ENCODE measurements at regions not wholly inside any gene's neighbourhood (a gene's known extent, or its start where the extent isn't known, plus 50 kb on each side); places are given as distances from the start of the nearest gene placed in this dataset.

DNA sequence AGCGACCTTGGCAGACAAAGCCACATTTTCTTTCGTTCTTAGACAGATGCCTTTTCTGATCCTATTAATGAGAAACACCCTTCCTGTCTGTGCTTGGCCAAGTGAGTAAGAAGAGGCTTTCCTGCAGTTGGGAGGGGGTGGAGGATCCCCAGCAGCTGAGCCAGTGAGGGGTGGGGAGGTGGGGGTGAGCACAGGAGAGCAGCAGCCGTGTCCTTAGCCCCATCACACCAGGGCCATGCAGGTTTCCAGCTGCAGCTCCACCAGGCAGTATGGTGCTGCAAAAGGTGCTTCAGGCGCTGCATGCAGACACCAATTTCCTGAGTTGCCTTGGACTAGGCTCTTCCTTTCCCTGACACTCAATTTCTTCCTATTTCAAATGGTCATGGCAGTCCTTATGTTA is 123.3 kb upstream of the SIX2 start:
- TF ChIP-seq, protein P1, sequence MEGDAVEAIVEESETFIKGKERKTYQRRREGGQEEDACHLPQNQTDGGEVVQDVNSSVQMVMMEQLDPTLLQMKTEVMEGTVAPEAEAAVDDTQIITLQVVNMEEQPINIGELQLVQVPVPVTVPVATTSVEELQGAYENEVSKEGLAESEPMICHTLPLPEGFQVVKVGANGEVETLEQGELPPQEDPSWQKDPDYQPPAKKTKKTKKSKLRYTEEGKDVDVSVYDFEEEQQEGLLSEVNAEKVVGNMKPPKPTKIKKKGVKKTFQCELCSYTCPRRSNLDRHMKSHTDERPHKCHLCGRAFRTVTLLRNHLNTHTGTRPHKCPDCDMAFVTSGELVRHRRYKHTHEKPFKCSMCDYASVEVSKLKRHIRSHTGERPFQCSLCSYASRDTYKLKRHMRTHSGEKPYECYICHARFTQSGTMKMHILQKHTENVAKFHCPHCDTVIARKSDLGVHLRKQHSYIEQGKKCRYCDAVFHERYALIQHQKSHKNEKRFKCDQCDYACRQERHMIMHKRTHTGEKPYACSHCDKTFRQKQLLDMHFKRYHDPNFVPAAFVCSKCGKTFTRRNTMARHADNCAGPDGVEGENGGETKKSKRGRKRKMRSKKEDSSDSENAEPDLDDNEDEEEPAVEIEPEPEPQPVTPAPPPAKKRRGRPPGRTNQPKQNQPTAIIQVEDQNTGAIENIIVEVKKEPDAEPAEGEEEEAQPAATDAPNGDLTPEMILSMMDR (IDR thresholded peaks at IDR 0.05; ENCODE audit: partially characterized antibody, unreplicated experiment) = no peak
- peaks cover 2% of the 10 kb centered on the region for H3K4me1 Mint-ChIP-seq (ENCODE audit: low read depth, unreplicated experiment)

DNA sequence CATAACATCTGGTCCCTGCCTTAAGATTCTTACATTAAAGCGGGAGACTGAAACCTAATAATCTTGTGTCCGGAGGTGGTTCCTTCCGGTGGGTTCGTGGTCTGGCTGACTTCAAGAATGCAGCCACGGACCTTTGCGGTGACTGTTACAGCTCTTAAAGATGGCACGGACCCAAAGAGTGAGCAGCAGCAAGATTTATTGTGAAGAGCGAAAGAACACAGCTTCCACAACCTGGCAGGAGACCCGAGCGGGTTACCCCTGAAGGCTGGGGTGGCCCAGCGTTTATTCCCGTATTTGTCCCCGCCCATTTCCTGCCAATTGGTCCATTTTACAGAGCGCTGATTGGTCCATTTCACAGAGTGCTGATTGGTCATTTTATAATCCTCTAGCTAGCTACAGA is 122.3 kb upstream of the SIX2 start:
- TF ChIP-seq, protein P1 (IDR thresholded peaks at IDR 0.05; ENCODE audit: partially characterized antibody, unreplicated experiment) = no peak
- H3K9me3 Mint-ChIP-seq (ENCODE audit: unreplicated experiment) = no peaks in the 10 kb centered on the region
- H3K4me1 Mint-ChIP-seq (ENCODE audit: low read depth, unreplicated experiment) = peaks cover 2% of the 10 kb centered on the region
- H3K4me3 Mint-ChIP-seq (ENCODE audit: unreplicated experiment) = no peak overlapping the region
- no peaks in the 10 kb centered on the region for H3K27me3 Mint-ChIP-seq (ENCODE audit: unreplicated experiment)
- no peak overlapping the region for H3K27ac Mint-ChIP-seq (ENCODE audit: unreplicated experiment)
- no peak for DNase-seq
- no peaks in the 10 kb centered on the region for H3K36me3 Mint-ChIP-seq (ENCODE audit: unreplicated experiment)

More for the DNA sequence above, 123.3 kb upstream of the SIX2 start:
- no peaks in the 10 kb centered on the region for H3K36me3 Mint-ChIP-seq (ENCODE audit: unreplicated experiment)
- no peak overlapping the region for H3K4me3 Mint-ChIP-seq (ENCODE audit: unreplicated experiment)
- H3K27ac Mint-ChIP-seq (ENCODE audit: unreplicated experiment) = no peak overlapping the region
- H3K9me3 Mint-ChIP-seq (ENCODE audit: unreplicated experiment) = no peaks in the 10 kb centered on the region
- no peak for DNase-seq
- no peaks in the 10 kb centered on the region for H3K27me3 Mint-ChIP-seq (ENCODE audit: unreplicated experiment)

DNA sequence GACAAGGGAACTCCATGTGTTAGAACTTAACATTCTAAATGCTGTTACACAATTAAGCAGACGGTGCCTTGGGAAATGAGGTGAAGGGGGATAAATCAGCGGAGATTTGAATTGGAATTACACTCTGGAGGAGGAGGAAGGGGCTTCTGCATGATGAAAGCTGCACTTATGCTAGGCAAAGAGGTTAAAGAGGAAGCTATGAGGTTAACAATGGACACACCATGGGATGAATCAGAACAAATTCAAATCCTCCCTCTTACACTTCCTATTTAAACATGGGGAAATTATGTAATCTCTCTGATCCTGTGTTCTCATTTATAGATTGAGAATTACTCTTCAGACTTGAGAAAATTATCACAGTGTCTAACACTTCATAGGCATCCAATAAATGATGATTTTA is 121.5 kb upstream of the SIX2 start:
- TF ChIP-seq, protein P1 (IDR thresholded peaks at IDR 0.05; ENCODE audit: partially characterized antibody, unreplicated experiment) = no peak
- no peak overlapping the region for H3K27ac Mint-ChIP-seq (ENCODE audit: unreplicated experiment)
- no peak for DNase-seq
- no peak overlapping the region for H3K4me3 Mint-ChIP-seq (ENCODE audit: unreplicated experiment)
- peaks cover 2% of the 10 kb centered on the region for H3K4me1 Mint-ChIP-seq (ENCODE audit: low read depth, unreplicated experiment)
- H3K36me3 Mint-ChIP-seq (ENCODE audit: unreplicated experiment) = no peaks in the 10 kb centered on the region
- H3K27me3 Mint-ChIP-seq (ENCODE audit: unreplicated experiment) = no peaks in the 10 kb centered on the region
- H3K9me3 Mint-ChIP-seq (ENCODE audit: unreplicated experiment) = no peaks in the 10 kb centered on the region

DNA sequence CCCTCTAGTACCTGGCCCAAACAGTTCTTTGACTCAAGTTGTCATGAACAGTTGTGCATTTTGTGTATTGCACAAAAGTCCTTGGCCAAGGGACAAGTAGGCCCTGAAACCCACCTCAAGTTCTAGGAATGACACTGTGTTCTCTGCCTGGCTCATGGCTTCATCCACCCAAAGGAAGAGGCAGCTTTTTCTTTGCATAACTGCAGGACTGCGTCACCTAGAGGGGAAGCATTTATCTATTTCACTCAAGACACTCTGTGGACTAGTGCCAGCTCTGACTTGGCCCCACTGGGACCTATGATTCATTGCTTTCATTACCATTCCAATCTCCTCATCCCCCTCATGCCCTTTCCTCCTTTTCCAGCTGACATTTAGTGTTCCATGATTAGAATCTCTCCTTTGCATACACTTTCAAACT is 119.3 kb upstream of the SIX2 start:
- TF ChIP-seq, protein P1 (IDR thresholded peaks at IDR 0.05; ENCODE audit: partially characterized antibody, unreplicated experiment) = no peak
- H3K4me3 Mint-ChIP-seq (ENCODE audit: unreplicated experiment) = no peak overlapping the region

DNA sequence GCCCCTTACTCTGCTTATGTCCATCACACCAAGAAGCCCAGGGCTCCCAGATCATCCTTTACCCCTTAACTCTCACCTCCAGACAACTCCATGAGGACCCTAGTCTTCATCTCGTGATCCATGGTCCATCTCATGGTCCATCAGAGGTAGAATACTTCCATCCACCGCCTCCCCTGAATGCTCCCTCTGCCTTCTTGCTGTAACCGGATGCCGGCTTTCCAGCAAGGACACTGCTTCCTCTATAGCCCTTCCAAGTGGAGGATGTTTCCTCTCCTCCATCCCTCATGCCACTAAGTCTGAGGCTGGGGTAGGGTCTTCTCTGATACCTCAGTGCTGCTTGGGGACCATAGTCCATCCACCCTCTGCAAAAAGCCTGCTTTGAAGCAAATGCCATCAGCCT is 118.6 kb upstream of the SIX2 start:
- Mint-ChIP-seq H3K9me3 (ENCODE audit: unreplicated experiment) (no peaks in the 10 kb centered on the region), H3K27me3 (ENCODE audit: unreplicated experiment) (no peaks in the 10 kb centered on the region), H3K27ac (ENCODE audit: unreplicated experiment) (no peak overlapping the region), H3K4me3 (ENCODE audit: unreplicated experiment) (no peak overlapping the region), H3K4me1 (ENCODE audit: low read depth, unreplicated experiment) (no peaks in the 10 kb centered on the region), H3K36me3 (ENCODE audit: unreplicated experiment) (no peaks in the 10 kb centered on the region)
- DNase-seq = no peak
- TF ChIP-seq, protein P1 (IDR thresholded peaks at IDR 0.05; ENCODE audit: partially characterized antibody, unreplicated experiment) = no peak

More for the DNA sequence above, 119.3 kb upstream of the SIX2 start:
- no peak for DNase-seq
- no peaks in the 10 kb centered on the region for H3K36me3 Mint-ChIP-seq (ENCODE audit: unreplicated experiment)
- no peaks in the 10 kb centered on the region for H3K9me3 Mint-ChIP-seq (ENCODE audit: unreplicated experiment)
- no peak overlapping the region for H3K27ac Mint-ChIP-seq (ENCODE audit: unreplicated experiment)
- no peaks in the 10 kb centered on the region for H3K27me3 Mint-ChIP-seq (ENCODE audit: unreplicated experiment)
- H3K4me1 Mint-ChIP-seq (ENCODE audit: low read depth, unreplicated experiment) = no peaks in the 10 kb centered on the region
